Left ventricle myocardium inferior (tissue), 1 donor: ENCODE measurements at regions not wholly inside any gene's neighbourhood (a gene's known extent, or its start where the extent isn't known, plus 50 kb on each side); places are given as distances from the start of the nearest gene placed in this dataset.
"Not testable (repeated sequence)": the region's sequence is repeated elsewhere in the genome, so short reads cannot be mapped to it uniquely, and the experiment has no call there.

Experiments used
- DNase-seq: peaks from one replicate; pipeline ENCODE4 v3.0.0-alpha.2; 2020
- H3K27ac ChIP-seq: fragments of 200-600 bp; replicated peaks from 2 replicates; pipeline ENCODE4 v1.8.0; 2021
- H3K27me3 ChIP-seq: fragments of 200-600 bp; 2 replicates; pipeline ENCODE4 v1.8.0; 2021; ENCODE audit warnings: low read depth
- H3K36me3 ChIP-seq: fragments of 200-600 bp; 2 replicates; pipeline ENCODE4 v1.8.0; 2021
- H3K4me1 ChIP-seq: fragments of 200-600 bp; 2 replicates; pipeline ENCODE4 v1.8.0; 2021
- H3K4me3 ChIP-seq: fragments of 200-600 bp; 2 replicates; pipeline ENCODE4 v1.8.0; 2021; ENCODE audit warnings: mild to moderate bottlenecking, moderate library complexity
- H3K9me3 ChIP-seq: fragments of 200-600 bp; replicated peaks from 2 replicates; pipeline ENCODE4 v1.8.0; 2021
- CTCF ChIP-seq: fragments of 200-600 bp; IDR thresholded peaks from 2 replicates; pipeline ENCODE4 v1.8.0; 2021; ENCODE audit warnings: antibody characterized with exemption, mild to moderate bottlenecking, borderline replicate concordance
- intact Hi-C: fragments of 100-400 bp; cut with micrococcal nuclease; formaldehyde crosslinking; loops from one replicate; pipeline ENCODE4 v1.11.0; 2022
- donor health status: DM: no; HTN: yes; CAD: no; lungs with severe emphysema.

- H3K27ac ChIP-seq = no peak overlapping the region
- no peak for DNase-seq
- no peak for TF ChIP-seq CTCF
Observed at GRCh38 chrX:115423086-115423485, 133.6 kb downstream of the LUZP4 start.

GRCh38 chrX:115425359-115425758 is 135.6 kb upstream of the PLS3 start:
- no peak for DNase-seq
- no peaks in the 10 kb centered on the region for H3K36me3 ChIP-seq
- no peaks in the 10 kb centered on the region for H3K9me3 ChIP-seq
- no peak overlapping the region for H3K27ac ChIP-seq
- intact Hi-C loops = no loop called here
- no peaks in the 10 kb centered on the region for H3K4me1 ChIP-seq
- H3K4me3 ChIP-seq = no peak overlapping the region
- H3K27me3 ChIP-seq = no peaks in the 10 kb centered on the region
- no peak for TF ChIP-seq CTCF

More at GRCh38 chrX:115423086-115423485, 133.6 kb downstream of the LUZP4 start:
- H3K36me3 ChIP-seq = no peaks in the 10 kb centered on the region
- H3K4me1 ChIP-seq = no peaks in the 10 kb centered on the region
- no peak overlapping the region for H3K4me3 ChIP-seq
- no peaks in the 10 kb centered on the region for H3K9me3 ChIP-seq
- intact Hi-C loops = no loop called here
- H3K27me3 ChIP-seq = no peaks in the 10 kb centered on the region

GRCh38 chrX:115427861-115428410 is 133.0 kb upstream of the PLS3 start:
- no peak overlapping the region for H3K4me3 ChIP-seq
- intact Hi-C loops = no loop called here
- TF ChIP-seq CTCF = no peak
- H3K27ac ChIP-seq = no peak overlapping the region
- no peaks in the 10 kb centered on the region for H3K27me3 ChIP-seq
- H3K36me3 ChIP-seq = no peaks in the 10 kb centered on the region
- H3K4me1 ChIP-seq = no peaks in the 10 kb centered on the region
- H3K9me3 ChIP-seq = no peaks in the 10 kb centered on the region
- no peak for DNase-seq

DNA sequence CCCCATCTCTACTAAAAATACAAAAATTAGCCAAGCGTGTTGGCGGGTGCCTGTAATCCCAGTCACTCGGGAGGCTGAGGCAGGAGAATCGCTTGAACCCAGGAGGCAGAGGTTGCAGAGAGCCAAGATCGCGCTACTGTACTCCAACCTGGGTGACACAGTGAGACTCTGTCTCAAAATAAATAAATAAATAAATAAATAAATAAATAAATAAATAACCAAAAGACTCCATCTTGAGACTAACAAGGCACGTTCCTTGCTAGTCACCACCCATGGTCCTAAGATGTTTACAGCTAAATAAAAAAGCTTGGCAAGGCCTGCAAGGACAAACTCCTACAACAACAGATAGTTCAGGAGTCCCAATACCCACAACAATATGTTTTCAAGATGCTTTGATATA is 126.1 kb upstream of the PLS3 start:
- H3K36me3 ChIP-seq, DNase-seq, H3K4me3 ChIP-seq, H3K4me1 ChIP-seq, H3K27ac ChIP-seq, H3K9me3 ChIP-seq, H3K27me3 ChIP-seq, intact Hi-C loops: not testable (repeated sequence)

DNA sequence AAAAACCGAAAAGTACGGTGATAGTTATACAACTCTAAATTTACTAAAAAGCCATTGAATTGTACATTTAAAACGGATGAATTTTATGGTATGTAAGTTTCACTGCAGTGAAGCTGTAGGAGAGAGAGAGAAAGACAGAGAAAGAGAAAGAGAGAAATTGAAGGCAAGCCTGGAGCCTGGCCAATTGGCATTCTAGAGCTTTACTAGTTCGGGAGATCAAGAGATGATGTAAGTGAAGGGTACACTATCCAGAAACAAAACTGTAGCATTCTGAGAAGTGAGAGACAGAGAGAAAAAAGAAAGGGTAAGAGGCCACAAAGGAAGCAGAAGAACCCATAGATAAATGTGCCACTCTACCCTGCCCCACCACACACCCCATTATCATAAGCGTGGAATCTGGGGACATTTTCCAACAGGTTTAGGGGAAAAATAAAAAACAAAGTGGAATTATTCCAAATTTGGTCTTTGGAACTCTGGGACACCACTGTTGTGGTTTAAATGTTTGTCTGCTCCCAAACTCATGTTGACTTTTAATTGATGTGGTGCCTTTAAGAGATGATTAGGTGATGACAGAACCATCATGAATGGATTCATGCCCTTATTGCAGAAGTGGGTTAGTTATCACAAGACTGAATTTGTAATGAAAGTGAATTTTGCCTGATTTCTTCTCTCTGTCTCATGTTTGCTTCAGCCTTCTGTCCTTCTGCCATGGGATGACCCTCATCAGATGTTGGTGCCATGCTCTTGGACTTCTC is 123.0 kb upstream of the PLS3 start:
- Histone ChIP-seq H3K4me3 (no peak overlapping the region), H3K9me3 (peaks cover 3% of the 10 kb centered on the region), H3K4me1 (no peaks in the 10 kb centered on the region), H3K36me3 (no peaks in the 10 kb centered on the region), H3K27me3 (no peaks in the 10 kb centered on the region), H3K27ac (no peak overlapping the region)
- no peak for DNase-seq
- intact Hi-C loops = no loop called here
- no peak for TF ChIP-seq CTCF

GRCh38 chrX:115448146-115448545 is 112.8 kb upstream of the PLS3 start:
- Histone ChIP-seq H3K27ac (no peak overlapping the region), H3K4me3 (no peak overlapping the region), H3K36me3 (no peaks in the 10 kb centered on the region), H3K4me1 (peaks cover 15% of the 10 kb centered on the region), H3K9me3 (no peaks in the 10 kb centered on the region), H3K27me3 (no peaks in the 10 kb centered on the region)
- no peak for DNase-seq
- no peak for TF ChIP-seq CTCF
- intact Hi-C loops = no loop called here
